ENCODE measurements at regions not wholly inside any gene's neighbourhood (a gene's known extent, or its start where the extent isn't known, plus 50 kb on each side); places are given as distances from the start of the nearest gene placed in this dataset.

DNA sequence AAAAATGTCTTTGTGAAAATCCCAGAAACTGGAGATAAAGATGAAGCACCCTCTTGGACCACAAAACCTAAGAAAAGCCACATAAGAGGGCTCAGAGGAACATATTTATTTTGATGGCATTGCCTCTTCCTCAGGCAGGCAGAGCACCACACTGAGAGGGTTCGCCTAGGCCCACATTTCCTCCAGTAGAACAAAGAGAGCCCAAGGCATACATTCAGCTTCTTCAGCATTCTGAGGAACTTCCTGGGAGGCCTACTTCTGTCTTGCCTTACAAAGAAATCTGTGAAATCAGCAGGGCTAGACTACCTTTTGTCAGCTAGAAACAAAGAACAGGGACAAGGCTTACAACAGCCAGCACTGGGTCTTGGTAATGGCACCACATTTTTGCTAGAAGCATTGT, 1325.3 kb downstream of the SI start:
- no peak for TF ChIP-seq GATA2 (IDR thresholded peaks at IDR 0.05; ENCODE audit: low read depth, low read length)
- no peak for TF ChIP-seq GATA3 (IDR thresholded peaks at IDR 0.05; ENCODE audit: low read depth, low read length)

Data from SH-SY5Y (cell line).